22Rv1 (cell line): ENCODE measurements at regions not wholly inside any gene's neighbourhood (a gene's known extent, or its start where the extent isn't known, plus 50 kb on each side); places are given as distances from the start of the nearest gene placed in this dataset.

ENCODE experiments used
- H3K27ac ChIP-seq: fragments of 450-650 bp; 2 replicates; pipeline ENCODE4 v1.5.1; 2017
- ZFX ChIP-seq: fragments of 450-650 bp; IDR thresholded peaks from 2 replicates; pipeline ENCODE4 v1.6.1; 2017; ENCODE audit warnings: antibody characterized with exemption, borderline replicate concordance
- TF ChIP-seq, protein P1 (sequence below): fragments of 450-650 bp; IDR thresholded peaks from 2 replicates; pipeline ENCODE4 v1.5.1; 2017; ENCODE audit warnings: mild to moderate bottlenecking

- TF ChIP-seq, protein P1, sequence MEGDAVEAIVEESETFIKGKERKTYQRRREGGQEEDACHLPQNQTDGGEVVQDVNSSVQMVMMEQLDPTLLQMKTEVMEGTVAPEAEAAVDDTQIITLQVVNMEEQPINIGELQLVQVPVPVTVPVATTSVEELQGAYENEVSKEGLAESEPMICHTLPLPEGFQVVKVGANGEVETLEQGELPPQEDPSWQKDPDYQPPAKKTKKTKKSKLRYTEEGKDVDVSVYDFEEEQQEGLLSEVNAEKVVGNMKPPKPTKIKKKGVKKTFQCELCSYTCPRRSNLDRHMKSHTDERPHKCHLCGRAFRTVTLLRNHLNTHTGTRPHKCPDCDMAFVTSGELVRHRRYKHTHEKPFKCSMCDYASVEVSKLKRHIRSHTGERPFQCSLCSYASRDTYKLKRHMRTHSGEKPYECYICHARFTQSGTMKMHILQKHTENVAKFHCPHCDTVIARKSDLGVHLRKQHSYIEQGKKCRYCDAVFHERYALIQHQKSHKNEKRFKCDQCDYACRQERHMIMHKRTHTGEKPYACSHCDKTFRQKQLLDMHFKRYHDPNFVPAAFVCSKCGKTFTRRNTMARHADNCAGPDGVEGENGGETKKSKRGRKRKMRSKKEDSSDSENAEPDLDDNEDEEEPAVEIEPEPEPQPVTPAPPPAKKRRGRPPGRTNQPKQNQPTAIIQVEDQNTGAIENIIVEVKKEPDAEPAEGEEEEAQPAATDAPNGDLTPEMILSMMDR, result no peak
- no peak for TF ChIP-seq ZFX
- H3K27ac ChIP-seq, result no peak overlapping the region
These were observed 115.9 kb downstream of the KIF4B start for GRCh38 chr5:155129513-155129880.

GRCh38 chr5:155134130-155134529 lies 120.6 kb downstream of the KIF4B start:
- TF ChIP-seq, protein P1, result no peak
- TF ChIP-seq ZFX, result no peak

GRCh38 chr5:155136216-155136850 lies 122.8 kb downstream of the KIF4B start:
- no peak overlapping the region for H3K27ac ChIP-seq
- no peak for TF ChIP-seq ZFX
- TF ChIP-seq, protein P1, result no peak

More at GRCh38 chr5:155134130-155134529, 120.6 kb downstream of the KIF4B start:
- no peak overlapping the region for H3K27ac ChIP-seq

DNA sequence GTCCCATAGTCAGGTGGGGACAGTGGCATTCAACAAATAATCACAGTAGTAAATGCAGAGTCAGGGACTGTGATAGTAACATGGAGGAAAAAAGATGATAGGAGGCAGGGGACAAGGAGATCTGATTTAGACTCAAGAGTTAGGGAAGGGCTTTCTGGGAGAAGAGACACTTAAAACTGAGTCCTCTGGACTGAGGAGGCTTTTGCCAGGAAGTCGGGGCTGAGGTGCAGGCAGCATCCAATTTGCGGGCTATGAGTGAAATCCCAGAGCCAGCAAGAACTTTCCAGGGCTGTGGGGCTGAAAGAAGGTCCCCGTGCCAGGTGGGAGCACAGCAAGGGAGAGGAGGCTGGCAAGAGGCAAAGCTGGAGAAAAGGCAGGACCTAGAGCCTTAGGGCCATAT lies 124.1 kb downstream of the KIF4B start:
- no peak overlapping the region for H3K27ac ChIP-seq
- no peak for TF ChIP-seq ZFX
- TF ChIP-seq, protein P1, result no peak

- TF ChIP-seq, protein P1, result no peak
- TF ChIP-seq ZFX, result no peak
- H3K27ac ChIP-seq, result no peak overlapping the region
These were observed 127.1 kb downstream of the KIF4B start for GRCh38 chr5:155140646-155141045.

DNA sequence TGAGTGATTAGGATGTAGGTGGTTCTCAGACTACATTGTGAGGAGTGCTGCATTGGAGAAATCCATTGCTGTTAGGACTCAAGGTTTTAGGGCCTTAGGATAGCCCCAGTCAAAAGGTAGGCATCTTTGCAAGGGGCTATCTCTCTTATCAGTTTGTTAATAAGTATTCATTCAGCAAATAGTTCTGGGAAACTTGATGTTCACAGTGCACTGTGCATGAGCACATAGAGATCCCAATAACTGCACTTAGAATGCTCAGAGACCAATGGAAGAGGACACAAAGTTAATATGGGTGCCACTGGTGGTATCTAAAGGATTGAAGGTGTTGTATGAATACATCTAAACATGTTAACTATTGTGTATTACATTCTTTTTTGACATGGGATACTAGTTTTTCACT lies 131.4 kb downstream of the KIF4B start:
- no peak overlapping the region for H3K27ac ChIP-seq
- TF ChIP-seq, protein P1, result no peak
- no peak for TF ChIP-seq ZFX

DNA sequence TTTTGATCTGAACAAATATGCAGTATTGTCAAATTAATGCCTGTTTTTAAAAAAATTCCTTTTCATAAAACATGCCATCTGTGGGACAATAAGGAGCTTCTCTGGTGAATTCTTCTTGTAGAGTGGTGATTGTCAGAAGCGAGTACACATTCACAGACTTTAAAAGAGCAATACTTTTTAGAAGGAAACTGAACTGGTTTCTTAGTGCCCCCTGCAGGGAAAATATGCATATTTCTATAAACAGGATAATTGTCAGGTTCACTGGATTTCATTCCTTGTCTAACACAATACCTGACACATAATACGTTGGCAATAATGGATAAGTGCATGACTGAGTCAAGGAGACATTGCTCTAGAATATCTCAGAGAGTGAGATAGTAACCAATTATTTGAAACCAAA lies 133.7 kb downstream of the KIF4B start:
- no peak for TF ChIP-seq ZFX
- TF ChIP-seq, protein P1, result peak; percentile 35
- H3K27ac ChIP-seq, result no peak overlapping the region
